NB4 (cell line): ENCODE measurements at regions not wholly inside any gene's neighbourhood (a gene's known extent, or its start where the extent isn't known, plus 50 kb on each side); places are given as distances from the start of the nearest gene placed in this dataset.

Experiments
- DNase-seq: peaks from one replicate; pipeline ENCODE4 v3.0.0; 2010; ENCODE audit warnings: low read depth
- H3K4me3 ChIP-seq: one replicate; pipeline ENCODE4 v1.5.1; 2011; ENCODE audit warnings: mild to moderate bottlenecking, low read depth, low read length, moderate library complexity
- MYC ChIP-seq: IDR thresholded peaks from 2 replicates; pipeline ENCODE4 v1.6.1; 2011; ENCODE audit warnings: low read depth, low read length
- POLR2A ChIP-seq: IDR thresholded peaks from 2 replicates; pipeline ENCODE4 v1.6.1; 2011; ENCODE audit warnings: mild to moderate bottlenecking; ENCODE audit not compliant: insufficient read length; ENCODE audit errors: extremely low read depth
- TF ChIP-seq, protein P1 (sequence below): IDR thresholded peaks from one replicate; pipeline ENCODE4 v1.5.1; 2012; ENCODE audit warnings: low read depth, low read length
- TF ChIP-seq, protein P2 (sequence below): IDR thresholded peaks from 2 replicates; pipeline ENCODE4 v1.6.1; 2011; ENCODE audit warnings: low read depth, low read length

- TF ChIP-seq MYC, result no peak
- TF ChIP-seq, protein P1, sequence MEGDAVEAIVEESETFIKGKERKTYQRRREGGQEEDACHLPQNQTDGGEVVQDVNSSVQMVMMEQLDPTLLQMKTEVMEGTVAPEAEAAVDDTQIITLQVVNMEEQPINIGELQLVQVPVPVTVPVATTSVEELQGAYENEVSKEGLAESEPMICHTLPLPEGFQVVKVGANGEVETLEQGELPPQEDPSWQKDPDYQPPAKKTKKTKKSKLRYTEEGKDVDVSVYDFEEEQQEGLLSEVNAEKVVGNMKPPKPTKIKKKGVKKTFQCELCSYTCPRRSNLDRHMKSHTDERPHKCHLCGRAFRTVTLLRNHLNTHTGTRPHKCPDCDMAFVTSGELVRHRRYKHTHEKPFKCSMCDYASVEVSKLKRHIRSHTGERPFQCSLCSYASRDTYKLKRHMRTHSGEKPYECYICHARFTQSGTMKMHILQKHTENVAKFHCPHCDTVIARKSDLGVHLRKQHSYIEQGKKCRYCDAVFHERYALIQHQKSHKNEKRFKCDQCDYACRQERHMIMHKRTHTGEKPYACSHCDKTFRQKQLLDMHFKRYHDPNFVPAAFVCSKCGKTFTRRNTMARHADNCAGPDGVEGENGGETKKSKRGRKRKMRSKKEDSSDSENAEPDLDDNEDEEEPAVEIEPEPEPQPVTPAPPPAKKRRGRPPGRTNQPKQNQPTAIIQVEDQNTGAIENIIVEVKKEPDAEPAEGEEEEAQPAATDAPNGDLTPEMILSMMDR, result peak; percentile 25
- peak; percentile 8 for DNase-seq
- H3K4me3 ChIP-seq, result no peak overlapping the region
Measured at GRCh38 chr3:144687862-144688261, 716.2 kb downstream of the DIPK2A start.

- no peak for DNase-seq
- TF ChIP-seq POLR2A (no peak), MYC (no peak)
- TF ChIP-seq, protein P1, result no peak
- TF ChIP-seq, protein P2, sequence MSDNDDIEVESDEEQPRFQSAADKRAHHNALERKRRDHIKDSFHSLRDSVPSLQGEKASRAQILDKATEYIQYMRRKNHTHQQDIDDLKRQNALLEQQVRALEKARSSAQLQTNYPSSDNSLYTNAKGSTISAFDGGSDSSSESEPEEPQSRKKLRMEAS, result no peak
Measured at GRCh38 chr3:144692488-144692887, 720.9 kb downstream of the DIPK2A start.

GRCh38 chr3:144708437-144708836 lies 736.8 kb downstream of the DIPK2A start:
- TF ChIP-seq, protein P1, result no peak
- H3K4me3 ChIP-seq, result no peak overlapping the region
- no peak for DNase-seq

More at GRCh38 chr3:144692488-144692887, 720.9 kb downstream of the DIPK2A start:
- H3K4me3 ChIP-seq, result no peak overlapping the region

DNA sequence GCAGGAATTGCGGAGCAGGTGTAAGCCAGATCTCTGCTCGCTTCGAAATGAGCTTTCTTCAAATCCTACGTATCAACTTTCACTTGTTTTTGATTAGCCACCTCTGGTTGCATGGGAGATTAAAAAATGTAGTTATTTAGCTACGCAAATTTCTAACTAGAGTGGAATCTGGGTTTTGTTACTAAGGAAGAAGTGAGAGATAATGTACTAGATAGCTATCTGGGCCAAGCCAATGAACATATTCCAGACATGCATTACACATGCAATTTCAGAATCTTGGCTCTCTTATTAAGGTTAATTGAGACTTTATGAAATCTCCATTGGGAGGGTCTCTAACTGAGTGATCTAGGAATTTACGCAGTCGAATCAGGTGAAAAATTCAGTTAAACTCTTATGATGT lies 765.7 kb downstream of the DIPK2A start:
- no peak for TF ChIP-seq MYC
- TF ChIP-seq POLR2A, result no peak
- TF ChIP-seq, protein P1, result no peak
- TF ChIP-seq, protein P2, result no peak
- no peak overlapping the region for H3K4me3 ChIP-seq
- DNase-seq, result no peak

- no peak for DNase-seq
- H3K4me3 ChIP-seq, result no peak overlapping the region
- TF ChIP-seq, protein P1, result no peak
- TF ChIP-seq MYC, result no peak
- no peak for TF ChIP-seq POLR2A
- TF ChIP-seq, protein P2, result no peak
Measured at GRCh38 chr3:144743225-144743668, 771.6 kb downstream of the DIPK2A start.

- H3K4me3 ChIP-seq, result no peak overlapping the region
- TF ChIP-seq MYC (no peak), POLR2A (no peak)
- TF ChIP-seq, protein P1, result no peak
- TF ChIP-seq, protein P2, result no peak
- no peak for DNase-seq
Measured at GRCh38 chr3:144744473-144744872, 772.9 kb downstream of the DIPK2A start.
